ENCODE measurements at regions not wholly inside any gene's neighbourhood (a gene's known extent, or its start where the extent isn't known, plus 50 kb on each side); places are given as distances from the start of the nearest gene placed in this dataset.

DNA sequence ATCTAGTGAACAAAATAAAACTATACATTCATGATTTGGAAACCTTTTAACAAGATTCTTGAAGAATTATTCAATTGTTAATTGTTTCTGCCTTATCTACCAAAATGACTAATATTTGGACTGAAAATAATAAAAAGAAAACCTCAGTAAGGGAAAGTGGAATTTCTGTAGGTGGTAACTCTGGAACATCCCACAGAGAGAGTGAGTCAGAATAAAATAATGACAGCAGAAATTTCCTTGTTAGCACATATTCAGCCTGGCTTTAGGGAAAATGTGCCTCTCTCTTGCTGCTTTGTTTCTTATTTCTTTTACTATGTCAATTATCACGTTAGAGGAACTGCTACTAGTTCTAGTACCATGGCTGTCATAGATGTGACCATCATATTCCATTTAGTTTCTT is 421.5 kb upstream of the GNPDA2 start:
- TF ChIP-seq, protein P1, sequence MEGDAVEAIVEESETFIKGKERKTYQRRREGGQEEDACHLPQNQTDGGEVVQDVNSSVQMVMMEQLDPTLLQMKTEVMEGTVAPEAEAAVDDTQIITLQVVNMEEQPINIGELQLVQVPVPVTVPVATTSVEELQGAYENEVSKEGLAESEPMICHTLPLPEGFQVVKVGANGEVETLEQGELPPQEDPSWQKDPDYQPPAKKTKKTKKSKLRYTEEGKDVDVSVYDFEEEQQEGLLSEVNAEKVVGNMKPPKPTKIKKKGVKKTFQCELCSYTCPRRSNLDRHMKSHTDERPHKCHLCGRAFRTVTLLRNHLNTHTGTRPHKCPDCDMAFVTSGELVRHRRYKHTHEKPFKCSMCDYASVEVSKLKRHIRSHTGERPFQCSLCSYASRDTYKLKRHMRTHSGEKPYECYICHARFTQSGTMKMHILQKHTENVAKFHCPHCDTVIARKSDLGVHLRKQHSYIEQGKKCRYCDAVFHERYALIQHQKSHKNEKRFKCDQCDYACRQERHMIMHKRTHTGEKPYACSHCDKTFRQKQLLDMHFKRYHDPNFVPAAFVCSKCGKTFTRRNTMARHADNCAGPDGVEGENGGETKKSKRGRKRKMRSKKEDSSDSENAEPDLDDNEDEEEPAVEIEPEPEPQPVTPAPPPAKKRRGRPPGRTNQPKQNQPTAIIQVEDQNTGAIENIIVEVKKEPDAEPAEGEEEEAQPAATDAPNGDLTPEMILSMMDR (IDR thresholded peaks at IDR 0.05; ENCODE audit: insufficient read depth, low read depth, low read length) = no peak
- TF ChIP-seq EZH2 (IDR thresholded peaks at IDR 0.05; ENCODE audit: insufficient read depth, low read length) = no peak

Measured in astrocyte (in vitro differentiated cells and primary cell).